K562 (cell line): ENCODE measurements at regions not wholly inside any gene's neighbourhood (a gene's known extent, or its start where the extent isn't known, plus 50 kb on each side); places are given as distances from the start of the nearest gene placed in this dataset.

Source experiments
- ATAC-seq: fragments of 200-7000 bp; cut with Tn5 transposase; 3 replicates; pipeline ENCODE4 v1.9.1; 2020; ENCODE audit warnings: moderate library complexity
- BruUV-seq: library from RNA; stranded (reverse); fragments of 400-500 nt; replicated peaks from 2 replicates; lab custom pipeline; 2021; lab: Mats Ljungman, UMichigan
- CTCF ChIA-PET: fragments of 300-600 bp; formaldehyde crosslinking; extraction: SDS; loops from one replicate; lab custom pipeline; 2021; ENCODE audit warnings: low intra/inter-chr PET ratio; lab: Yijun Ruan, JAX
- POLR2A ChIA-PET: fragments of 300-600, 350-650 bp; sonication (Branson Sonifier 250); formaldehyde crosslinking; extraction: SDS; loops from one replicate; lab custom pipeline; 2021; ENCODE audit warnings: antibody characterized with exemption, inconsistent platforms; lab: Yijun Ruan, JAX
- DNase-seq, 4 experiments: peaks; one replicate each; pipeline versions ENCODE4 v3.0.0 to v3.0.0-alpha.2; 2011 to 2018; ENCODE audit warnings: low spot score in 3 of 4, mixed read lengths in 3 of 4; ENCODE audit errors: extremely low read depth in 1 of 4
- FAIRE-seq: peaks from 2 replicates; lab custom pipeline; 2011; peaks lifted over from hg19 to GRCh38; lab: Jason Lieb, UNC
- H2AFZ ChIP-seq: 2 replicates; pipeline ENCODE4 v1.6.0; 2011; ENCODE audit warnings: low read depth, low read length, control low read depth, inconsistent platforms
- H3K27ac ChIP-seq: fragments of 200-600 bp; 3 replicates; pipeline ENCODE4 v1.8.0; 2011; ENCODE audit warnings: low read depth, mild to moderate bottlenecking, control low read depth, inconsistent platforms, low read length, moderate library complexity, mixed read lengths; ENCODE audit errors: extremely low read depth
- H3K27me3 ChIP-seq, 2 experiments: fragments of 300-600 bp in 1 of 2; 2 replicates in 1 of 2; 3 replicates in 1 of 2; pipeline versions ENCODE4 v1.6.0 to v1.8.0; 2011; ENCODE audit warnings: inconsistent platforms in 2 of 2, low read length in 2 of 2, mild to moderate bottlenecking in 1 of 2, mixed read lengths in 1 of 2, moderate library complexity in 1 of 2; ENCODE audit not compliant: control insufficient read depth in 2 of 2, insufficient read depth in 2 of 2
- H3K36me3 ChIP-seq: fragments of 300-600 bp; 3 replicates; pipeline ENCODE4 v1.8.0; 2011; ENCODE audit warnings: mild to moderate bottlenecking, low read length, inconsistent platforms; ENCODE audit not compliant: control insufficient read depth, insufficient read depth
- H3K4me1 ChIP-seq, 2 experiments: fragments of 200-600 bp in 1 of 2; replicated peaks in 1 of 2; 2 replicates in 1 of 2; 3 replicates in 1 of 2; pipeline versions ENCODE4 v1.5.1 to v1.8.0; 2011; ENCODE audit warnings: inconsistent platforms in 2 of 2, low read length in 2 of 2, mild to moderate bottlenecking in 1 of 2, mixed read lengths in 1 of 2, moderate library complexity in 1 of 2; ENCODE audit not compliant: control insufficient read depth in 2 of 2, insufficient read depth in 2 of 2
- H3K4me2 ChIP-seq: 2 replicates; pipeline ENCODE4 v1.6.1; 2011; ENCODE audit warnings: low read length, control low read depth, inconsistent platforms, mixed read lengths; ENCODE audit not compliant: insufficient read depth
- H3K4me3 ChIP-seq: fragments of 200-600 bp; sonication (generic), shearing (Covaris generic); 2 replicates; pipeline ENCODE4 v1.5.1; 2016; ENCODE audit warnings: control low read depth, inconsistent platforms
- H3K79me2 ChIP-seq: fragments of 200-600 bp; 3 replicates; pipeline ENCODE4 v1.8.0; 2011; ENCODE audit warnings: low read length, inconsistent platforms; ENCODE audit not compliant: control insufficient read depth, insufficient read depth
- H3K9ac ChIP-seq, 2 experiments: 2 replicates each; pipeline versions ENCODE4 v1.6.0 to v1.6.1; 2011; ENCODE audit warnings: low read depth in 2 of 2, low read length in 2 of 2, control low read depth in 1 of 2, inconsistent platforms in 1 of 2, mild to moderate bottlenecking in 1 of 2, mixed read lengths in 1 of 2; ENCODE audit not compliant: insufficient read depth in 1 of 2
- H3K9me1 ChIP-seq: one replicate; pipeline ENCODE4 v1.6.0; 2011; ENCODE audit warnings: inconsistent platforms, mild to moderate bottlenecking, low read length, moderate library complexity; ENCODE audit not compliant: control insufficient read depth, insufficient read depth
- H3K9me3 ChIP-seq: replicated peaks from 2 replicates; pipeline ENCODE4 v1.5.1; 2011; ENCODE audit warnings: low read depth, low read length, inconsistent platforms; ENCODE audit not compliant: control insufficient read depth, insufficient read depth
- H4K20me1 ChIP-seq: replicated peaks from 2 replicates; pipeline ENCODE4 v1.6.1; 2011; ENCODE audit warnings: low read length, inconsistent platforms, mixed read lengths; ENCODE audit not compliant: control insufficient read depth, insufficient read depth
- GTF2F1 ChIP-seq: IDR thresholded peaks from 2 replicates; pipeline ENCODE4 v1.6.1; 2011; ENCODE audit warnings: low read depth, low read length, improper control_type of control experiment
- HINFP ChIP-seq: fragments of 450-650 bp; conservative IDR thresholded peaks from 2 replicates; pipeline ENCODE4 v1.6.1; 2016; ENCODE audit warnings: missing genetic modification characterization, low read depth, mild to moderate bottlenecking, control low read depth, missing compliant biosample characterization
- KLF1 ChIP-seq: fragments of 450-650 bp; IDR thresholded peaks from 2 replicates; pipeline ENCODE4 v1.6.1; 2016; ENCODE audit warnings: missing genetic modification characterization, missing compliant biosample characterization
- PHF8 ChIP-seq: fragments of 200-600 bp; sonication (generic); IDR thresholded peaks from 2 replicates; pipeline ENCODE4 v1.6.1; 2012; ENCODE audit warnings: mixed run types, mild to moderate bottlenecking, inconsistent platforms, low read length, moderate library complexity, borderline replicate concordance
- PTRF ChIP-seq: fragments of 450-650 bp; IDR thresholded peaks from 2 replicates; pipeline ENCODE4 v1.6.1; 2016; ENCODE audit warnings: mild to moderate bottlenecking, missing genetic modification characterization, missing compliant biosample characterization
- ZNF239 ChIP-seq: fragments of 250-450 bp; sonication (Bioruptor Pico); IDR thresholded peaks from 2 replicates; pipeline ENCODE4 v1.4.0; 2020; ENCODE audit warnings: mild to moderate bottlenecking
- WGBS: fragments of 100-300 bp; shearing (Covaris generic); methylation state at CpG from one replicate; pipeline ENCODE4 v1.1.6; 2016; ENCODE audit warnings: low coverage, mixed read lengths; ENCODE audit not compliant: insufficient coverage; ENCODE audit errors: missing lambda C conversion rate; 5-methylcytosine and 5-hydroxymethylcytosine counted together
- in situ Hi-C: fragments of 300-500 bp; cut with MboI; formaldehyde crosslinking; loops from 4 replicates; pipeline ENCODE4 v1.15.0; 2018; ENCODE audit warnings: inconsistent platforms, mixed read lengths
- intact Hi-C: fragments of 100-400 bp; cut with micrococcal nuclease; formaldehyde crosslinking; loops from 2 replicates; pipeline ENCODE4 v1.14.2; 2022

GRCh38 chr3:153396581-153396980, 234.6 kb downstream of the RAP2B start:
- Histone ChIP-seq H2AFZ (no peak overlapping the region), H3K9me1 (no peaks in the 10 kb centered on the region), H3K4me1 (no peaks in the 10 kb centered on the region), H3K27me3 (no peaks in the 10 kb centered on the region), H3K9me3 (no peaks in the 10 kb centered on the region), H3K27ac (no peak overlapping the region), H3K9ac (no peak overlapping the region), H4K20me1 (no peaks in the 10 kb centered on the region), H3K4me3 (no peak overlapping the region), H3K79me2 (no peaks in the 10 kb centered on the region), H3K4me2 (no peak overlapping the region), H3K36me3 (no peaks in the 10 kb centered on the region)
- CTCF ChIA-PET, result no interaction called here
- in situ Hi-C loops (no loop called here), intact Hi-C loops (no loop called here)
- FAIRE-seq (no peak), DNase-seq (no peak), ATAC-seq (no peak)
- no TSS peak for BruUV-seq
- WGBS, result 0% methylated on average over 2 of the region's 2 CpGs
- TF ChIP-seq PTRF (tag), result no peak
- no peak for TF ChIP-seq HINFP (tag)
- no peak for TF ChIP-seq GTF2F1
- TF ChIP-seq ZNF239 (CRISPR knock-in tag), result no peak
- TF ChIP-seq PHF8, result no peak
- no peak for TF ChIP-seq KLF1 (tag)
- POLR2A ChIA-PET, result no interaction called here
